ENCODE measurements at regions not wholly inside any gene's neighbourhood (a gene's known extent, or its start where the extent isn't known, plus 50 kb on each side); places are given as distances from the start of the nearest gene placed in this dataset.

- no peak for DNase-seq
These were observed 227.5 kb upstream of the ZC3H12C start for GRCh38 chr11:109865548-109866186.

GRCh38 chr11:109867784-109868183 is 225.4 kb upstream of the ZC3H12C start:
- DNase-seq, result no peak

GRCh38 chr11:109869536-109869935 is 223.7 kb upstream of the ZC3H12C start:
- DNase-seq, result no peak

DNA sequence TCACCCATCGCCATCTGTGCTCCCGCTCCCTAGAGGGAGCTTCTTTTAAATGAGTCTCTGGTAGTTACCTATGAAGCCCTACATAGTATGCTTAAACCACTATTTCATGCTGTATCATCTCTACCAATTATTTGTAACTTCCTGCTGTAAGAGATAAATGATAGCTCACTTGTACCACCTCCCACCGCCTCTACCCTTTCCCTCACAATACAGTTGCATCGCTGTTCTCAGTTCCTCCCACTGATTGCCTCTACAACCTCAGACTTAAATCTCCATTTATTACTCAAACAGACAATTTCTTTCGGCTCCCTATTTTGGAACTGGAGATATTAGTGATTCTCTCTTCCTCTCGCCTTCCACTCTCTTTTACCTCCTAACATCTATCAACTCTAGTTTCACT is 222.9 kb upstream of the ZC3H12C start:
- no peak for DNase-seq

GRCh38 chr11:109877043-109877442 is 216.1 kb upstream of the ZC3H12C start:
- no peak for DNase-seq

DNA sequence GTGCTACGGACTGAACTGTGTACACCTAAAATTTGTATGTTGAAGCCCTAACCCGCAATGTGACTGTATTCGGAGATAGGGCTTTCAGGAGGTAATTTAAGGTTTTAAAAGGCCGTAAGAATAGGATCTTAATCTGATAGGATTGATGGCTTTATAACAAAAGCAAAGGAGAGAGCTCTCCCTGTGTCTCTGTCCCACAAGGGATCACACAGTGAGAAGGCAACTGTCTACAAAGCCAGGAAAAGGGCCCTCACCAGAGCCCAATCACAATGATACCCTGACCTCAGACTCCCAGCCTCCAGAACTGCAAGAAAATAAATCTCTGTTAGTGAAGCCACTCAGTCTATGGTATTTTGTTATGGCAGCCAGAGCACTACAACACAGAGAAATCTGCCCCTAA is 208.7 kb upstream of the ZC3H12C start:
- DNase-seq, result no peak

DNA sequence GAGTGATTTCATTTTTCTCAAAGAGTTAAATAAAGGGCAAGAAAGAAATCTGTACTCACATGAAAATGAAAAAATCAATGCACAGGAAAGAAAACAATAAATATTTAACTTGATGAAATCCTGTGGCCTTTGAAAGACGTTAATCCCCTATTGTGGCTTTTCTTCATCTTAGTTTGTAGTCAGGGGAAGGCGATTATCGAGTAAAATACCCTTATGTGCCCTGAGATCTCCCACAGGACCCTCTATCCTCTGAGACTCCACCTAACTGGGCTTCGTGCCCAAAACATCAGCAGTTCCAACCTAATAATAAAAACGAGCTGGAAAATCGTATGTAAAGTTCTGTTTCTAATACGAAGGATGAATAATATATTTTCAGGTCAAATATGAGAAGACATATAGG is 208.2 kb upstream of the ZC3H12C start:
- DNase-seq, result no peak

DNA sequence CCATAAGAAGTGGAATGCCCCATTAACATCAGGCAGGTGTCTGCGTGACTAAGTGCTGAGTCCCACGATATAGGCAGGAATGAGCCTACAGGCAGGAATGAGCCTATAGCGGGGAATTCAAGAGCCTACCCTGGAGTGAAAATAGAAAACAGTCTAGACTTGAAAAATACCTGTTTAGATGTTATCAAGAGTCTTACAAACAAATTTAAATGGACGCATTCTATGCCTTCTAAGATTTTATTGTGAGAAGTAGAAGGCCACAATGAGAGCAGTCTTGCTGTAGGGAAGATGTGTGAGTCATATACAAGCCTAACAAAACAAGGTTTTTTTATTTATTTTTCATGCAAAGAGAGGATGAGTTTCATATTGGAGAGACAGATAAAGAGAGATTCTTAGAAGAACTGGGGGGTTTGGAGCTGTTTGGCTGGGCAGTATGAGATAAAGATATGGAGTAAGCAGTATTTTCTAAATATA is 200.8 kb upstream of the ZC3H12C start:
- no peak for DNase-seq

DNA sequence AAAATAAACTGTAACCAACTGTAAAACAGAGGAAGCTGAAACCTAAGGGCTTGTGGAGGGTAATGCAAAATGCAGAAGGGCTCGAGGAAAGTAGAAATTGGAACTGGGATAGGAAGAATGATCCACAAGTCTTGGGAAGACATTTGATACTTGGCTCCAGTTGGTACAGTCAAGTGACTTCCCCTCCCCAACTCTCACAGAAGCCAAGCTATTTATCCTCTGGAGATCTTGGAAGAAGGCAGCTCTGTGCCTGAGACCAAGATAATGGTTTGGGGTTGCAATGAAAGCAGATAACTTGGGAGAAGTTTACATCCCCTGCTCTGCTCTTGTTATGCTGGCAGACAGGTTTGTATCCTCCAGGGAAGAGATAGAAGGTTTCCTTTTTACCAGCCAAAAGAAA is 198.9 kb upstream of the ZC3H12C start:
- no peak for DNase-seq

GRCh38 chr11:109898592-109898991 is 194.6 kb upstream of the ZC3H12C start:
- DNase-seq, result no peak

- no peak for DNase-seq
These were observed 190.3 kb upstream of the ZC3H12C start for GRCh38 chr11:109902764-109903433.

GRCh38 chr11:109911488-109911887 is 181.7 kb upstream of the ZC3H12C start:
- DNase-seq, result no peak

GRCh38 chr11:109914038-109914437 is 179.2 kb upstream of the ZC3H12C start:
- no peak for DNase-seq

DNA sequence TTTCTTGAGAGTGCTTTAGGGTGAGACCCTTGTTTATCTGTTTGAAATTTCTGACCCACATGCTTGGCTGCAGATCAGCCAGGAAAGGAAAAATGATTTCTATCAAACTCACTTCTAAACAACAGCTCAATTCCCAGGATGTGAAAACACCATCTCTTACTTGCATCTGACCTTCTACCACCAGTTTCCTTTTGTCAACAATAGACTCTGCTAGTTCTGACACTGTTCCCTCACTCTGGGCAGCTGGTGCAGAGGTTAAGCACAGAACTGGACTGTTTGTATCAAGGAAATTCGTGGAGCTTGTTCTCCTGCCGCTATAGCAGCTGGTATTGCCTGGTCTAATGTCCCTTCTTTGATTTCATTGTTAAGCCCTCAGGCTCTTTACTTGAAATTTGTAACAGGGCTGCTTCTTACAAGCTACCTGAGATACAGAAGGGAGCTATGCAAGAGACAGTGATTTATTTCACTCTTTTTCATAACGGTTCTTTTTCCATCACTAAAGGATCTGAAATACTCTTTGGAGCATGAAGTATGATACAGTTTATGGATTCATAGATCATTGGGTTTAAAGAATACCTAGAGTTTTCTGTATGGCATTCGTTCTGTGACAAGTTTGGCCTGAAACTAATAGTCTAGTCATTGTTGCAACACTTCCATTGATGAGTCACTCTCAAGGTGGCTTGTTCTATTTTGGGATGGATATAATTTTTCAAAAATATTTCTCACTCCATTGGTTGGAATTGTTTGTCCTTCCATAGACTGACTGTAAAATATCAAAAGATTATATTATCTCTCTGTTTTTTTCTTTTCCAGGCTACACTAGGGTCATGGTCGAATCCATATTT is 178.2 kb upstream of the ZC3H12C start:
- DNase-seq, result no peak

DNA sequence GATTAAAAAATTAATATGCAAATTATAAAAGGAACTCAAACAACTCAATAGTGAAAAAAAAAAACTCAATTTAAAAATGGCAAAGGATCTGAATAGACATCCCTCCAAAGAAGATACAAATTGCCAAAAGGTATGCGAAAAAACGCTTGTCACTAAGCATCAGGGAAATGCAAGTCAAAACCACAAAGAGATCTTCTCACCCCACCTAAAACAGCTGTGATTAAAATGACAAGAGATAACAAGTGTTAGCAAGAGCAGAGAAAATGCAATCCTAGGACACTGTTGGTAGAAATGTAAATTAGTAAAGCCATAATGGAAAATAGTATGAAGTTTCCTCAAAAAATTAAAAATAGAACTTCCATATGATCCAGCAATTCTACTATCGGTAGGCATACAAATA is 166.3 kb upstream of the ZC3H12C start:
- DNase-seq, result no peak

DNA sequence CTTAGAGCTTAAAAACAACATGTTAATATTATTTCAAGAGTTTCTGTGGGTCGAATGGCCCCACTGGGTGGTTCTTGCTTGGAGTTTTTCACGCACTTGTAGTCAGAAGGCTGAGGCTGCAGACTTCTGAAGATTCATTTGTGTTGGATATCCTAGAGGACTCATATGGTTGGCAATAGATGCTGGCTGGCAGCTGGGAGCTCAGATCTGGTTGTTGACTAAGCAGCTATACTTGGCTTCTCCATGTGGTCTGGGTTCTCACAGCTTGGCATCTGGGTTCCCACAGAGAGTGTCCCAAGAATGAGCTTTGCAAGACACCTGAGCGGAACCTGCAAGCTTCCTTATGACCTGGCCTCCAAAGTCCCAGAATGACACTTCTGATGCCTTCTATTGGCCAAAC is 163.9 kb upstream of the ZC3H12C start:
- DNase-seq, result no peak

DNA sequence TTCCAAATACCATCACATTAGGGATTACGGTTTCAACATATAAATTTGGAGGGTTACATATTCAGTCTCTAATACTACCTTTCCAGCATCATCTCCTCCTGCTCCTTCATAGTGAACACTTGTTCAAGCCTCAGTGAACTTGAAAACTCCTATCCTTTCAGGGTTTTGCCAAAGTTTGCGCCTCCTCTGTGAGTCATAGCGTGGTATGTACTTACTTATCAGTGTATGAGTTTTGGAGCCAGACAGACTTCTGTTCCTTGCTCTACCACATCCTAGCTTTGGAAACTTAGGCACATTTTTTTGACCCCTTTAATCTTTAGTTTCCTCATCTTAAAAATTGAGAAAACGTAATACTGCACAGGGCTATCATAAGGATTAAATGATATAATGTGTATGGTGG is 160.1 kb upstream of the ZC3H12C start:
- no peak for DNase-seq

DNA sequence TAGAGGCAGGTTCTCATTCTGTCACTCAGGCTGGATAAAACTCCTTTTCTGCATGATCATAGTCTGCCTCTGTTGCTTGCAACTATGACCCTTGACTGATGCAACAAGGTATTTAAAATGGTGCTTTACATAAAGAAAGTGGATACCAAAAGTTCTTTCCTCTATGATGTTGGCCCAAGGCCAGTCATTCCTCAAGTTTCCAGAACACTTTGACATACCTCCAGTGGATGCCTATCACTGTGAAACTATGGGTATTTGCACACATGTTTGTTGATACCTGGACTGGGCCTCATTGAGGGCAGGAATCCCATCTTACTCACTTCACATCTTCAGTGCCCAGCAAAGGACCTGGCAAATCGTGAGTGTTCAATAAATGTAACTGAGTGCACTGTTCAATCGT is 159.0 kb upstream of the ZC3H12C start:
- DNase-seq, result no peak

GRCh38 chr11:109936661-109937180 is 156.5 kb upstream of the ZC3H12C start:
- DNase-seq, result no peak

DNA sequence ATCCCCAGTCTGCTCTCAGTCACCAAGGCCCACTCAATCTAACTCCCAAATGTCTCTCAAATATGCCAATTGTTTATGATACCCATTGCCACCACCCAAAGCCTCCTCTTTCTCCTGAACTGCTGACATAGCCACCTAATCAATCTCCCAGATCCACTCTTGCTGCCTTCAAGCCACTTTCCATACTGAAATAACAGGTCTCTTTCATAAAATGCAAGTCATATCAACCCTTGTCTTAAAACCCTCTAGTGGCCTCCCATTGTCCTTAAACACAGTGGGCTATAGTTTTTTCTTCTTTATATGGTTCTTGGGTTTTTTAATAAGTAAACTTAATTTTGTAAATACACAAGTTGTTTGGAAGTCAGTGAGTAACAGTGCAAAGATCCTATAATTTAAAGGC is 155.2 kb upstream of the ZC3H12C start:
- no peak for DNase-seq

- no peak for DNase-seq
These were observed 153.9 kb upstream of the ZC3H12C start for GRCh38 chr11:109939166-109939810.

- no peak for DNase-seq
These were observed 152.4 kb upstream of the ZC3H12C start for GRCh38 chr11:109940816-109941215.
